VCaP (cell line): ENCODE measurements at regions not wholly inside any gene's neighbourhood (a gene's known extent, or its start where the extent isn't known, plus 50 kb on each side); places are given as distances from the start of the nearest gene placed in this dataset.

Experiments used
- H3K27ac ChIP-seq: fragments of 450-650 bp; 2 replicates; pipeline ENCODE4 v1.5.1; 2017
- TF ChIP-seq, protein P1 (sequence below): fragments of 450-650 bp; conservative IDR thresholded peaks from 2 replicates; pipeline ENCODE4 v1.5.1; 2017; ENCODE audit warnings: mild to moderate bottlenecking, moderate library complexity

DNA sequence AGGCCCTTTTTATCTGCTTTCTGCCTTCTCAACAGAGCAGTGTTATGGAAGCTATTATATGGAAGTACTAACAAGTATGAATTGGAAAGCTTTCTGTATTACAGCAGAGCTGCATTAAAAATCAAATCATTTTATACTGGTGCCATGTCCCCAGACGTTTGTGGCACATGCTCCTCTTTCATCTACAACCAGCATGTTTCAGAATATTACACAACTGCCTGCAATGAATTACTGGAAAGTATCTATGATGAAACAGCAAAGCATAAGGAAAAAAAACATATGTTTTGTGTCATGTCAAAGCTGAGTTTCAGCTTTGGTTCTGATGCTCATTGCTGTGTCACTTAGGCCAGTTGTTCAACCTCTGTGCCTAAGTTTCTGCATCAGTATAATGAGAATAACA, 576.8 kb downstream of the GBA3 start:
- H3K27ac ChIP-seq, result no peak overlapping the region
- TF ChIP-seq, protein P1, sequence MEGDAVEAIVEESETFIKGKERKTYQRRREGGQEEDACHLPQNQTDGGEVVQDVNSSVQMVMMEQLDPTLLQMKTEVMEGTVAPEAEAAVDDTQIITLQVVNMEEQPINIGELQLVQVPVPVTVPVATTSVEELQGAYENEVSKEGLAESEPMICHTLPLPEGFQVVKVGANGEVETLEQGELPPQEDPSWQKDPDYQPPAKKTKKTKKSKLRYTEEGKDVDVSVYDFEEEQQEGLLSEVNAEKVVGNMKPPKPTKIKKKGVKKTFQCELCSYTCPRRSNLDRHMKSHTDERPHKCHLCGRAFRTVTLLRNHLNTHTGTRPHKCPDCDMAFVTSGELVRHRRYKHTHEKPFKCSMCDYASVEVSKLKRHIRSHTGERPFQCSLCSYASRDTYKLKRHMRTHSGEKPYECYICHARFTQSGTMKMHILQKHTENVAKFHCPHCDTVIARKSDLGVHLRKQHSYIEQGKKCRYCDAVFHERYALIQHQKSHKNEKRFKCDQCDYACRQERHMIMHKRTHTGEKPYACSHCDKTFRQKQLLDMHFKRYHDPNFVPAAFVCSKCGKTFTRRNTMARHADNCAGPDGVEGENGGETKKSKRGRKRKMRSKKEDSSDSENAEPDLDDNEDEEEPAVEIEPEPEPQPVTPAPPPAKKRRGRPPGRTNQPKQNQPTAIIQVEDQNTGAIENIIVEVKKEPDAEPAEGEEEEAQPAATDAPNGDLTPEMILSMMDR, result no peak

GRCh38 chr4:23268072-23268771, 575.5 kb downstream of the GBA3 start:
- TF ChIP-seq, protein P1, result no peak
- H3K27ac ChIP-seq, result no peak overlapping the region

- TF ChIP-seq, protein P1, result no peak
These were observed 573.7 kb downstream of the GBA3 start for GRCh38 chr4:23266401-23266800.

DNA sequence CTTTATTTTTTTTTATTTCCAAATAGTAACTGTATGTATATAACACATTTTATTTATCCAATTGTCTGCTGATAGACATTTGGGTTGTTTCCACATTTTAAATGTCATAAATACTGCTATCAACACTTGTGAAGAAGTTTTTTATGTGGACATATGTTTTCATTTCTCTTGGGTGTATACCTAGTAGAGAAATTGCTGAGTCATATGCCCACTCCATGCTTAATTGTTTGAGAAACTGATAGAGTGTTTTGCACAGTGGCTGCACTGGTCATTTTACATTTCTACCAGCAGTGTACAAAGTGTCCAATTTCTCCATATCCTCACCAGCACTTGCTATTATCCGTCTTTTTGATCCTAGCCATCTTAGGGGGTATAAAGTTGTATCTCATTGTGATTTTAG, 567.8 kb downstream of the GBA3 start:
- H3K27ac ChIP-seq, result no peak overlapping the region
- TF ChIP-seq, protein P1, result no peak

More at GRCh38 chr4:23266401-23266800, 573.7 kb downstream of the GBA3 start:
- no peak overlapping the region for H3K27ac ChIP-seq

DNA sequence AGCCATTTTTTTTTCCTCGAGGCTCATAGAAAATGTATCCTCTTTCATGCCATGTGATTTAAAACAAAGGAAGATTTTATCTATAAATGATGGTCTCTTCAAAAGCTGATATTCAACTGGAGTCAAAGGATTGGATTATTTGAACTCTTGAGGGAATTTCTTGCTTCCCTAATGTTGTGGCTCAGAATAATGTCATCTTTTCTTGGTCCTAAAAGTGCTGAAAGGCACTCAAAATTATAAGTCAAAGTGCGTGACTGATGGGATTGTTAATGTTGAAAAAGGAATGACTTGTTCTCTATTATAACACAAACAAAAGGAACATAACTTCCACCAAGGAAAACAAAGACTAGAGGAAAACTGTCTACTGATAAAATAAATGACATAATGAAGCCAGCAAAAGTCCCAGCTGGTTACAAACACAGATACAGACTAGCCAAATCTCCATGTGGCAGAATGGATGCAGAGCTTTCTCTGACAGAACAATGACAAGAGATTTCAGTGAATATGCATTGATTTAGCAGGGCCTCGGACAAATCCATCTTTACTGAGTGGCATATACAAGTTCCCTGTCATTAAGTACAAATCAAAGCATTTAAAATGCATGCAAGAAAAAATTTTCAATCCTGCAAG, 552.6 kb downstream of the GBA3 start:
- TF ChIP-seq, protein P1, result no peak
- H3K27ac ChIP-seq, result no peak overlapping the region

DNA sequence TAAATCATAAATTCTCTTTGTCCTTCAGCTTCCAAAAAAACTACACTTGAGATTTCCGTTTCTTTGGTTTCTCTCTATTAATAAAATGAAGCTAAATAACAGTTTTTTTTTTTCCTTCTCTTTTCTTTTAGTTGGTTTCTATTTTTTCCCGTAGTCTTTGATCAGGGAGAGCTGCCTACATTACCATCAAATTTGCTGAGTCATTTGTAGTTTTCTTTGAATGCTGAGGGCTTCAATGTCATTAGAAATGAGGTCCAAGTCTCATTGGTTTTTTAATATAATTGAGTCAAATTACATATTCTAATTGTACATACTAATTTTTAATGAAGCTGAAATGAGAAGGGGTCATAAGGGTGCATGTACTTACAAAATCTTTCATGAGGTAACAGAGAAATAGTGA, 550.2 kb downstream of the GBA3 start:
- H3K27ac ChIP-seq, result no peak overlapping the region
- TF ChIP-seq, protein P1, result no peak

DNA sequence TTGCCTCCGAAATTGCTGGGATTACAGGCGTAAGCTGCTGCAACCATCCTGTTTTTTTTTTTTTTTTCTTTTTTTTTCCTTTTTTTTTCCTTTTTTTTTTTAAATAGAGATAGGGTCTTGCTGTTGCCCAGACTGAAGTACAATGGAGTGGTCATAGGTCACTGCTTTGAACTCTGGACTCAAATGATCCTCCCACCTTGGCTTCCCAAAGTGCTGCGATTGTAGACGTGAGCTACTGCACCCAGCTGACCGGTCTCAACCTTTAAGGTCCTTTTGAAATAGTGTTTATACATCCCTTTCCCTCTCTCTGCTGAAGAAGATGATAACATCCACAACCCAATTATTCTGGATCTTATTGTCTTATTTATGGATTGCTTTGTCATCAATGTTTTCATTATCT, 548.7 kb downstream of the GBA3 start:
- TF ChIP-seq, protein P1, result no peak
- H3K27ac ChIP-seq, result no peak overlapping the region
